GM21447 (cell line): ENCODE measurements at regions not wholly inside any gene's neighbourhood (a gene's known extent, or its start where the extent isn't known, plus 50 kb on each side); places are given as distances from the start of the nearest gene placed in this dataset.
"Not testable (repeated sequence)": the region's sequence is repeated elsewhere in the genome, so short reads cannot be mapped to it uniquely, and the experiment has no call there.

Experiments
- ATAC-seq: cut with Tn5 transposase; IDR thresholded peaks from one replicate; pipeline ENCODE4 v1.9.1; 2021; ENCODE audit not compliant: unreplicated experiment

DNA sequence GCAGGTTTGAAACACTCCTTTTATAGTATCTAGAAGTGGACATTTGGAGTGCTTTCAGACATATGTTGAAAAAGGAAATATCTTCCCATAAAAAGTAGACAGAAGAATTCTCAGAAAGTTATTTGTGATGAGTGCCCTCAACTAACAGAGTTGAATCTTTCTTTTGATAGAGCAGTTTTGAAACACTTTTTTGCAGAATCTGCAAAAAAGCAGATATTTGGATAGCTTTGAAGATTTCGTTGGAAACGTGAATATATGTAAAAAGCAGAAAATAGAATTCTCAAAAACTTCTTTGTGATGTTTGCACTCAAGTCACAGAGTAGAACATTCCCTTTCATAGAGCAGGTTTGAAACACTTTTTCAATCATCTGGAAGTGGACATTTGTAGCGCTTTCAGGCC lies 676.4 kb upstream of the ZNF337 start:
- ATAC-seq = not testable (repeated sequence)

DNA sequence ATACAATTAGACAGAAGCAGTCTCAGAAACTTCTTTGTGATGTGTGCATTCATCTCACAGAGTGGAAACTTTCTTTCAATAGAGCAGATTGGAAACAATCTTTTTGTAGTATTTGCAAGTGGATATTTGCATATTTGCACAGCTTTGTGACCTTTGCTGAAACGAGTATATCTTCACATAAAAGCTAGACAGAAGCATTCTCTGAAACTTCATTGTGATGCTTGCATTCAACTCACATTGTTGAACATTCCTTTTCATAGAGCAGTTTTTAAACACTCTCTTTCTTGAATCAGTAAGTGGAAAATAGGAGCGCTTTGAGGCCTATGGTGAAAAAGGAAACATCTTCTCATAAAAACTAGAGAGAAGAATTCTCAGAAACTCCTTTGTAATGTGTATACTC lies 657.9 kb upstream of the ZNF337 start:
- no peak for ATAC-seq

DNA sequence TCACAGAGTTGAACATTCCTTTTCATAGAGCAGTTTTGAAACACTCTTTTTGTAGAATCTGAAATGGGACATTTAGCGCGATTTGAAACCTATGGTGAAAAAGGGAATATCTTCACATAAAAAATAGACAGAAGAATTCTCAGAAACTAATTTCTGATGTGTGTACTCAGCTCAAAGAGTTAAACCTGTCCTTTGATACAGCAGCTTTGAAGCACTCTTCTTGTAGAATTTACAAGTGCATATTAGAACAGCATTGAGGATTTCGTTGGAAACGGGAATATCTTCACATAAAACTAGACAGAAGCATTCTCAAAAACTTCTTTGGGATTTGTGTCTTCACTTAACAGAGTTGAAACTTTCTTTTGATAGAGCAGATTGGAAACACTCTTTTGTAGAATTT lies 650.7 kb upstream of the ZNF337 start:
- ATAC-seq = no peak

DNA sequence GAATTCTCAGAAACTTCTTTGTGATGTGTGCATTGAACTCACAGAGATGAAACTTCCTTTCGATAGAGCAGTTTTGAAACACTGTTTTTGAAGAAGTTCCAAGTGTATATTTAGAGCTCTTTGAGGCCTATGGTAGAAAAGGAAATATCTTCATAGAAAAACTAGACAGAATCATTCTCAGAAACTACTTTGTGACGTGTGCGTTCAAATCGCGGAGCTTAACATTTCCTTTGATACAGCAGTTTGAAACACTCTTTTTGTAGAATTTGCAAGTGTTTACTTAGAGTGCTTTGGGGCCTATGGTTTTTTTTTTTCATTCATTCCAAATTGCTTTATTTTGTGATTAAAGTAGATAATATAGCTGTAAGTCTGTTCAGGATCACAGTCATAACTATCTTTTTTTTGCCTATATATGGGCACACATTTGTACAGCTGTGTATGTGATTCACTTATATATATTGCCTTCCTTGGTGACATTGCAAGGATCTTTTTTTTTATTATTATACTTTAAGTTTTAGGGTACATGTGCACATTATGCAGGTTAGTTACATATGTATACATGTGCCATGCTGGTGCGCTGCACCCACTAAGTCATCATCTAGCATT lies 643.9 kb upstream of the ZNF337 start:
- not testable (repeated sequence) for ATAC-seq

DNA sequence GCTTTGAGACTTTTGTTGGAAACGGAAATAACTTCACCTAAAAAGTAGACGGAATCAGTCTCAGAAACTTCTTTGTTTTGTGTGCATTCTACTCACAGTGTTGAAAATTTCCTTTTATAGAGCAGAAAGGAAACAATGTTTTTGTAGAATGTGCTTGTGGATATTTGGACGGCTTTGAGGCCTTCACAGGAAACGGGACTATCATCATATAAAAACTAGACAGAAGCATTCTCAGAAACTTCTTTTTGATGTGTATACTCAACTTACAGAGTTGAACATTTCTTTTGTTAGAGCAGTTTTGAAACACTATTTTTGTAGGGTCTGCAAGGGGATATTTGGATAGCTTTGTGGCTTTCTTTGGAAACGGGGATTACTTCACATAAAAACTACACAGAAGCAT lies 627.5 kb upstream of the ZNF337 start:
- ATAC-seq = no peak

DNA sequence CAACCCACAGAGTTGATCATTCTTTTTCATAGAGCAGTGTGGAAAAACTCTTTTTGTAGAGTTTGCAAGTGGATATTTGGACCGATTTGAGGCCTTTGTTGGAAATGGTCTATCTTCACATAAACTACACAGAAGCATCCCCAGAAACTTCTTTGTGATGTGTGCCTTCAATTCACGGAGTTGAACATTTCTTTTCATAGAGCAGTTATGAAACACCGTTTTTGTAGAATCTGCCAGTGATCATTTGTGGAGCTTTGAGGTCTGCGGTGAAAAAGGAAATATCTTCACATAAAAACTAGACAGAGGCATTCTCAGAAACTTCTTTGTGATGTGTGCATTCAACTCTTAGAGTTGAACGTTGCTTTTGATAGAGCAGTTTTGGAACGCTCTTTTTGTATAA lies 618.4 kb upstream of the ZNF337 start:
- ATAC-seq = no peak

DNA sequence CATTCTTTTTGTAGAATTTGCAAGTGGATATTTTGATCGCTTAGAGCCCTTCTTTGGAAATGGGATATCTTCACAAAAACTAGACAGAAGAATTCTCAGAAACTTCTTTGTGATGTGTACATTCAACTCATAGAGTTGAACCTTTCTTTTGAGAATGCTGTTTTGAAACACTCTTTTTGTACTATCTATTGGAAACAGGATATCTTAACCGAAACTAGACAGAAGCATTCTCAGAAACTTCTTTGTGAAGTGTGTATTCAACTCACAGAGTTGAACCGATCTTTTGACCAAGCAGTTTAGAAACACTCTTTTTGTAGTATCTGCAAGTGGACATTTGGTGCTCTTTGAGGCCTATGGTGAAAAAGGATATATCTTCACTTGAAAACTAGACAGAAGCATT lies 613.1 kb upstream of the ZNF337 start:
- not testable (repeated sequence) for ATAC-seq

DNA sequence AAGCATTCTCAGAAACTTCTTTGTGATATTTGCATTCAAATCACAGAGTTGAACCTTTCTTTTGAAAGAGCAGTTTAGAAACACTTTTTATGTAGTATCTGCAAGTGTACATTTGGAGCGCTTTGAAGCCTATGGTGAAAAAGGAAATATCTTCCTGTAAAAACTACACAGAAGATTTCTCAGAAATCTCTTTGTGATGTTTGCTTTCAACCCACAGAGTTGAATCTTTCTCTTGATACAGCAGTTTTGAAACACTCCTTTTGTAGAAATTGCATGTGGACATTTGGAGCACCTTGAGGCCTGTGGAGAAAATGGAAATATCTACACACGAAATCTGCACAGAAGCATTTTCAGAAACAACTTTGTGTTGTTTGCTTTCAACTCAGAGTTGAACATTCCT lies 612.3 kb upstream of the ZNF337 start:
- ATAC-seq = no peak

DNA sequence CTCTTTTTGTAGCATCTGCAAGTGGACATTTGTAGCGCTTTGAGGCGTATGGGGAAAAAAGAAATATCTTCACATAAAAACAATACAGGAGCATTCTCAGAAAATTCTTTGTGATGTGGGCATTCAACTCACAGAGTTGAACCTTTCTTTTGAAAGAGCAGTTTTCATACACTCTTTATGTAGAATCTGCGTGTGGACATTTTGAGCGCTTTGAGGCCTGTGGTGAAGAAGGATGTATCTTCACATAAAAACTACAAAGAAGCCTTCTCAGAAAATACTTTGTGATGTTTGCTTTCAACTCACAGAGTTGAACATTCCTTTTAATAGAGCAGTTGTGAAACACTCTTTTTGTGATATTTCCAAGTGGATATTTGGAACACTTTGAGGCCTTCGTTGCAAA lies 598.4 kb upstream of the ZNF337 start:
- no peak for ATAC-seq

DNA sequence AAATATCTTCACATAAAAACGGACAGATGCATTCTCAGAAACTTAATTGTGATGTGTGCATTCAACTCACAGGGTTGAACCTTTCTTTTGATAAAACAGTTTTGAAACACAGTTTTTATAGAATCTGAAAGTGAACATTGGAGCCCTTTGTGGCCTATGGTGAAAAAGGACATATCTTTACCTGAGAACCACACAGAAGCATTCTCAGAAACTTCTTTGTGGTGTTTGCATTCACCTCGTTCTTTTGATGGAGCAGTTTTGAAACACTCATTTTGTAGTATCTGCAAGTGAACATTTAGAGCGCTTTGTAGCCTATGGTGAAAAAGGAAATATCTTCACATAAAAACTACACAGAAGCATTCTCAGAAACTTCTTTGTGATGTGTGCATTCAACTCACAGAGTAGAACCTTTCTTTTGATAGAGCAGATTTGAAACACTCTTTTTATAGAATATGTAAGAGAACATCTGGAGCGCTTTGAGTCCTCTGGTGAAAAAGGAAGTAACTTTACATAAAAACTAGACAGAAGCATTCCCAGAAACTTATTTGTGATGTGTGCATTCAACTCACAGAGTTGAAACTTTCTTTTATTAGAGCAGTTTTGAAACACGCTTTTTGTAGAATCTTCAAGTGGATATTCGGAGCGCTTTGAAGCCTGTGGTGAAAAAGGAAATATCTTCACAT lies 591.9 kb upstream of the ZNF337 start:
- ATAC-seq = not testable (repeated sequence)

DNA sequence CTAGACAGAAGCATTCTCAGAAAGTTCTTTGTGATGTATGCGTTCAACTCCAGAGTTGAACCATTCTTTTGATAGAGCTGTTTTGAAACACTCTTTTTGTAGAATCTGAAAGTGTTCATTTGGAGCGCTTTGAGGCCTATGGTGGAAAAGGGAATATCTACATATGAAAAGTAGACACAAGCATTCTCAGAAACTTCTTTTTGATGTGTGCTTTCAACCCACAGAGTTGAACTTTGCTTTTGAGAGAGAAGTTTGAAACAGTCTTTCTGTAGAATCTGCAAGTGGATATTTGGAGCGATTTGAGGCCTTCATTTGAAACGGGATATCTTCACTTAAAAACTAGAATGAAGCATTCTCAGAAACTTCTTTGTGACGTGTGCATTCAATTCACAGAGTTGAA lies 582.6 kb upstream of the ZNF337 start:
- no peak for ATAC-seq

DNA sequence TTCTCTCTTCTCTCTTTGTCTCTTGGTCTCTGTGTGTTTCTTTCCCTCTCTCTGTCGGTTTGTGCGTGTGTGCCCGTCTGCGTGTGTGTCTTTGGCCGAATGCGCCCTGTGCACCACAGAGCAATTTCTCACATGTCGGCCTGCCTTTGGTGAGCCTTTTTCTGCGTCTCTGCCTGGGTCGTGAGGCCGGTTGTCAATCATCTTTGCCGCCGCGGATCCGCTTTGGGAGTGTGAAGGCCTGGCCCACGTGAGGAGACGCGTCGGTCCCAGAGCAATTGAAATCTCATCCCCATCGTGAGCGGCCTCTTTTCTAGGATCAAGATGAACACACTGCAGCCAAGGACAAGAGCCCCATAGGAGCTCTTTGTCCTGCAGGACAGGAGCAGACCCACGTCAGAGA lies 580.7 kb upstream of the ZNF337 start:
- no peak for ATAC-seq

DNA sequence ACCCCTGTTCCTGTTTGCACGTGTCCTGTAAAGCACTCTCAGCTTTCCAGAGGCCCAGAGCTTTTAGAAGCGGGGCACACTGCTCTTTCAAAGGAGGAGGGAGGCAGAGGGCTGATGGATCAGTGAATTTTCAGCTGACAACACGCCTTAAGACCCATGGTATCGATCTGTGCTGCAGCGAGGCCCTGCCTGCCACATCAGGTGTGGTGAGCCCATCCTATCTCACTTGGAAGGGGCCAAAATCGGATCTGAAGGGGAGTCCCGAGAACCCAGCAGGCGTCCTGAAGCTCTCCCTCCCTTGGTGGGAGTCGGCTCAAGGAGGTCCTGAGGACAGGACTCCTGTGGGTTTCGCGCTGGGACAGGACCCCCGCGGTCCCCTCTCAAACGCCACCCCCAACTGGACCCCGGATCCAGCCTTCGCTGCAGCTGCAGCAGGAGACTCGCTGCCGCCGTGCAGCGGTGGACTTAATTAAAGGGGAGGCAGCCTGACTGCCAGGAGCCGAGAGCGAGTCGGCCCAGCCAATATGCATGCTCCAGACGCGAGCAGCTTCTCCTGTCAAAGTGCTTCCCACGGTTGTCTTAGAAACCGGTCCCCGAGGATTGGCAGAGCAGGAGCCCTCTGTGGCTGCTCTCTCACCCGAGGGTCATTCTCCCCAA lies 580.0 kb upstream of the ZNF337 start:
- no peak for ATAC-seq

DNA sequence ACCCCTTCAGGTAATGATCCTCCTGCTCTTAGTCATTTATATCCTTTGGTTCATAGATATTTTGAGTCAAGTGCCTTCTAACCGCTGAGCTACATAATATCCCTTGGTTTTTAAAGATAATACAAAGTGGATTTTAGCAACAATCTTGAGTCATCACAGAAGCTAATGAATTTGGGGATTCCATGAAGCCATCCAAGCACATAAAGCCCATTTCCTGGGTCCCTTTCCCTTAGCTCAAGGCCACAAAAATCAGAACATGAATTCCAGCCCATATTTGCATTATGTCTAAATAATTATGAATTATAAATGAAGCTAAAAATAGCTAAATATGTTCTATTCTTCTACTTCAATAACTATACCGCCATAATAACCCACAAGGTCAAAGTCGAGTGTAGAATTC lies 572.1 kb upstream of the ZNF337 start:
- ATAC-seq = not testable (repeated sequence)

DNA sequence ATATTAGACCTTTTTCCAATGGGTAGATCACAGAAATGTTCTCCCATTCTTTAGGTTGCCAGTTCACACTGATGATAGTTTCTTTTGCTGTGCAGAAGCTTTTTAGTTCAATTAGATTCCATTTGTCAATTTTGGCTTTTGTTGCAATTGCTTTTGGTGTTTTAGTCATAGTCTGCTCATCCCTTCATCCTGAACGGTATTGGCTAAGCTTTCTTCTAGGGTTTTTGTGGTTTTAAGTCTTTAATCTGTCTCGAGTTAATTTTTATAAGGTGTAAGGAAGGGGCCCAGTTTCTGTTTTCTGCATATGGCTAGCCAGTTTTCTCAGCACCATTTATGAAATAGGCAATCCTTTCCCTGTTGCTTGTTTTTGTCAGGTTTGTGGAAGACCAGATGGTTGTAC lies 564.3 kb upstream of the ZNF337 start:
- ATAC-seq = not testable (repeated sequence)

DNA sequence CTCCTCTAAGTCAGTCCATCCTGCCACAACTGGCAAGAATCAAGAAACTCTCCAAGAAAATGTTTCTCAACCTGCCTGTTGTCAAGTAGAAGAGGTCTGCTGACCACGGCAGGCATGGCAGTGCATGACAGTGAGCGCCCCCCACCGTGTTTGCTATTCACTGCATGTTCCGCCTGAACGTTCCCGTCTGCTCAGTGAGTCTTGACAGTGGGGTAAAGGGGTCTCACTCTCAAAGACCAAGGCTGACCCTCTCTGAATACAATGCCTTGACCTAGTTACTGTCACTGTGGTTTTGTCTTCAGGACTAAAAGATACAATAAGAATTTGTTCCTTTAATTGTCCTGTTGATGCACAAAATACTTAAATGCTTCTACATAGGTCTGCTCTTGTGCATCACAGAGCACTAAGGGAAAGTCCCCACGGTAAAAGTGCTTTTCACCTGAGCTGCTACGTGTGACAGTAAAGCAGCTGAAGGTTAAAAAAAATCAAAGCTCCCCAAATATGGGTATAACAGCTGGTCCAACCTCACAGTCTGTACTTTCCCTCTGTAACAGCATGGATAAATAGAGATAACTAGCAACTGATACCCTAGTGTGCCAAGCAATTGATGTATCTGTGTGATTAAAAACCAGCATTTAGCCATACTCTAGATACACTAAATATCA lies 555.8 kb upstream of the ZNF337 start:
- ATAC-seq = not testable (repeated sequence)

DNA sequence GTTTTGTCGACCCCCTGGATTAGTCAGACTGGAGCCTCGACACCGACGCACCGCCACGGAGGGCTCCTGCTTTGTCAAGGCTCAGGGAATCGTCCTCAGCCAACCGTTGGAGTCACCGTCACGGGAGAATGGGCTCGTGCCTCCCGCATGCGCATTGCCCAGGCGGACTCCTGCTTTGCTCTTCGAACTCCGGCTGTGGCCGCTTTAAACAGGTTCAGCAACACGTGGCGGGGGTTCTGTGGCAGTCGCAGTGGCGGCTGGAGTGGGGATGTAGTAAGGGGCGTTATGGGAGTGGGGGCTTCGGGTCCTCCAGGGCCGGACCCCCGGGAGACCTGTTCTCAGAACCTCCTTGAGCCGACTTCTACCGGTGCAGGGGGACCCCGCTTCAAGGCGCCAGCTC lies 554.7 kb upstream of the ZNF337 start:
- ATAC-seq = not testable (repeated sequence)

DNA sequence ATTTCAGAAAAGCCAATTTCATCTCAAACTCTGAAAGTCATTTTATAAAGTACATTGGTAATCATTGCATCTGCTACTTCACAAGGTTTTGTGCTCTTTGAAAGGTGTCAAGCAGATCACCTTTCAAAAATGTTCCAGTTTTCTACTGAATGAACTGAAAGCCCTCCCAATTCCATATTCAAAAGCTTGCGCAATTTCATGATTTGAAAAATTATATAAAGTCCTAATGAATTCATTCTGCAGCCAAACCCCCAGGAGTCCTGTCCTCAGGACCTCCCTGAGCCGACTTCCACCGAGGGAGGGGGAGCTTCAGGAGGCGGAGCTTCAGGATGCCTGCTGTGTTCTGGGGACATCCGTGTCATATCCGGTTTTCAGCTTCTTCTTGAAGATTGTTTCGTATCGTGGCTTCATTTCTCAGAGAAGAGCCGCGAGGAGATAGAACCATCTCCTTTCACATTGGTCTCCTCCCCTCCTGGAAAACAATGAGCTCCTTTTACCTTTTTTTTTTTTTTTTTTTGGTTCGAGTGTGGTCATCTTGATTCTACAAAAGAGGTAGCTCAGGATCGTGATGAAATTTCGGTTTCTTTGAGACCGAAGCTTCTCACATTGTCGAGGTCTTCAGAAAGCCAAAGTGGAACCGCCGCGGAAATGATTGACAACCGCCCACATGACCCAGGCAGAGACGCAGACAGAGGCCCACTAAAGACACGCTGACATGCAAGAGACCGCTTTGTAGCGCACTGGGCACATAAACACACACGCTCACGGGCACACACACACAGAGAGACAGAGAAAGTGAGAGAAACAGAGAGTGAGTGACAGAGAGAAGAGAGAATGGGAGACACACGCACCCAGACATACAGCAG lies 553.8 kb upstream of the ZNF337 start:
- not testable (repeated sequence) for ATAC-seq

DNA sequence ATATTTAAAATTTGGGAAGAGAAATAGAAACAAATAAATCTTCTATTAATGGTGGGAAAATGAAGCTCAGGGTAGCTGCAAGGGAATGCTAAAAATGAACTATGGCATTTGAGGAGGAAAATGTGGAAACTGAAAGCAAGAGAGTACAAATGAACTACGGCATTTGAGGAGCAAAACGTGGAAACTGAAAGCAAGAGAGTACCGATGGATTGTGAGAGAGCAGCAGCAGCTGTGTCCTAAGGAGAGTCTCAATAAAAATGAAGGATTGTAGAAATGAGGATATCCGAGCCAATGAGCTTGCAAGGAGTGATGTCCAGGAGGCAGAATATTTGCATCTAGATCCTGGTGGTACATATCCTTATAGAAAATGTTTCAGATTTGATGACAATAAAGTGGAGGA lies 547.1 kb upstream of the ZNF337 start:
- no peak for ATAC-seq

DNA sequence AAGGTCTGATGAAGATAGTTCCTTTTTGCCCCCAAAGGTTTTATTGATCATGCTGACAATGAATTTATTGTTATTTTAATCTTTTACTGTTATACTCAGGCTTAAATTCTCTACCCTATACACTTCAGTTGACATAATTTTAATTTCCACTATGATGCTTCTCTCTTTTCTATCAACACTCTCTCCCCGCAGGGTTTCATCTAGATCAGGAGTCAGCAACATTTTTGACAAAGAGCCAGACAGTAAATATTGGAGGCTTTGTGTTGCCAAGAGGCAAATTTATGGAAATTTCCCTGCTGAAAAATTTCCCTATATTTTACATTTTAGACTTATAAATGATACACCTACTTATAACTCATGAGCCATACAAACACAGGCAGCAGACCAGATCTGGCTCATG lies 524.0 kb upstream of the ZNF337 start:
- not testable (repeated sequence) for ATAC-seq

DNA sequence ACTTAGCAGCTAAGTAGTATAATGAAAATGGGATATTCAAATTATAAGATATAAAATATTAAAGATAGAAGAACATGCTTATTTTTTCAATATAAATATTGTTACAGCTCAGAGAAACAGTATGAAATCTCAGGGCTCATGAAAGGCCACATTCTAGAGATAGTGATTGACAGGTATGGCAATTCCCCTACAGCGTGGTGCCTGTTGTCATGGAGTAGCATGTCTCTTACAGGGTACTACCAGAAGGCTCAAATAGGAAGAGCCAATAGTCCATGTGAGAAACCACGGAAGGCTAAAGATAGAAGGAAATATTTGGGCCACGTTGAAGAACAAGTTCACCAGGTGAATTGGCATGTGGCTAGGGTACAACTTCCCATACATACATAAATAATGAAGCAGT lies 522.9 kb upstream of the ZNF337 start:
- not testable (repeated sequence) for ATAC-seq
